ENCODE measurements at regions not wholly inside any gene's neighbourhood (a gene's known extent, or its start where the extent isn't known, plus 50 kb on each side); places are given as distances from the start of the nearest gene placed in this dataset.

- peak overlapping the region; percentile 100 for H3K27ac Mint-ChIP-seq
- Histone ChIP-seq H2AFZ (ENCODE audit: insufficient read depth, low read depth, low read length, poor library complexity, severe bottlenecking) (no peak overlapping the region), H3K4me2 (replicated peaks; ENCODE audit: extremely low read depth, low read length, poor library complexity, severe bottlenecking) (no peak overlapping the region), H3K4me1 (ENCODE audit: control insufficient read depth in 1 of 2, insufficient read depth in 2 of 2, low read length in 2 of 2) (peaks cover 70% of the 10 kb centered on the region in 2 donors), H4K20me1 (ENCODE audit: insufficient read depth, low read length) (no peaks in the 10 kb centered on the region), H3K4me3 (replicated peaks in 1 of 3; ENCODE audit: low read depth in 2 of 3, low read length in 3 of 3) (no peak overlapping the region), H3K27me3 (ENCODE audit: control insufficient read depth in 2 of 2, insufficient read depth in 2 of 2, low read length in 2 of 2) (no peaks in the 10 kb centered on the region), H3K79me2 (ENCODE audit: insufficient read depth, low read length) (no peaks in the 10 kb centered on the region), H3K9ac (ENCODE audit: insufficient read depth, low read length, poor library complexity, severe bottlenecking) (peak overlapping the region; percentile 92), H3K9me3 (replicated peaks in 1 of 2; ENCODE audit: control insufficient read depth in 1 of 2, insufficient read depth in 1 of 2, low read length in 2 of 2) (peaks cover 0 to 4% of the 10 kb centered on the region in 2 donors), H3K36me3 (replicated peaks in 1 of 2; ENCODE audit: control insufficient read depth in 1 of 2, insufficient read depth in 2 of 2, low read length in 2 of 2) (no peaks in the 10 kb centered on the region), H3K27ac (ENCODE audit: low read depth in 1 of 2, low read length in 2 of 2) (peak overlapping the region; percentile 100)
- intact Hi-C loops (cut with micrococcal nuclease) = loop anchor here in 1 of 2 donors (1.0 kb wide), 1 partner anchor 8 kb away; no protein-coding TSS in a partner anchor
- peaks cover 0 to 8% (median 4%) of the 10 kb centered on the region in 3 donors for H3K27me3 Mint-ChIP-seq (ENCODE audit: low read depth in 3 of 3)
- WGBS (ENCODE audit: insufficient coverage) = 100% methylated on average over 1 of the region's 4 CpGs
- peaks cover 86% of the 10 kb centered on the region for H3K4me1 Mint-ChIP-seq
- DNase-seq = peak; percentile 89 to 96 (median 93)
- TF ChIP-seq, protein P1, sequence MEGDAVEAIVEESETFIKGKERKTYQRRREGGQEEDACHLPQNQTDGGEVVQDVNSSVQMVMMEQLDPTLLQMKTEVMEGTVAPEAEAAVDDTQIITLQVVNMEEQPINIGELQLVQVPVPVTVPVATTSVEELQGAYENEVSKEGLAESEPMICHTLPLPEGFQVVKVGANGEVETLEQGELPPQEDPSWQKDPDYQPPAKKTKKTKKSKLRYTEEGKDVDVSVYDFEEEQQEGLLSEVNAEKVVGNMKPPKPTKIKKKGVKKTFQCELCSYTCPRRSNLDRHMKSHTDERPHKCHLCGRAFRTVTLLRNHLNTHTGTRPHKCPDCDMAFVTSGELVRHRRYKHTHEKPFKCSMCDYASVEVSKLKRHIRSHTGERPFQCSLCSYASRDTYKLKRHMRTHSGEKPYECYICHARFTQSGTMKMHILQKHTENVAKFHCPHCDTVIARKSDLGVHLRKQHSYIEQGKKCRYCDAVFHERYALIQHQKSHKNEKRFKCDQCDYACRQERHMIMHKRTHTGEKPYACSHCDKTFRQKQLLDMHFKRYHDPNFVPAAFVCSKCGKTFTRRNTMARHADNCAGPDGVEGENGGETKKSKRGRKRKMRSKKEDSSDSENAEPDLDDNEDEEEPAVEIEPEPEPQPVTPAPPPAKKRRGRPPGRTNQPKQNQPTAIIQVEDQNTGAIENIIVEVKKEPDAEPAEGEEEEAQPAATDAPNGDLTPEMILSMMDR (IDR thresholded peaks at IDR 0.05) = no peak
- peak overlapping the region in 1 of 2 donors; percentile 42 for H3K4me3 Mint-ChIP-seq
- H3K9me3 Mint-ChIP-seq = peaks cover 0 to 10% (median 3%) of the 10 kb centered on the region in 7 donors
- H3K36me3 Mint-ChIP-seq = peaks cover 12 to 23% of the 10 kb centered on the region in 2 donors
Observed at GRCh38 chr3:46090161-46090591, 62.9 kb upstream of the XCR1 start.

- no peaks in the 10 kb centered on the region for H3K79me2 ChIP-seq (ENCODE audit: insufficient read depth, low read length)
- Mint-ChIP-seq H3K27me3 (ENCODE audit: low read depth in 3 of 3) (peaks cover 0 to 8% (median 4%) of the 10 kb centered on the region in 3 donors), H3K27ac (peak overlapping the region; percentile 100), H3K9me3 (peaks cover 0 to 3% (median 0%) of the 10 kb centered on the region in 7 donors), H3K4me1 (peaks cover 79% of the 10 kb centered on the region), H3K36me3 (peaks cover 9 to 18% of the 10 kb centered on the region in 2 donors), H3K4me3 (peak overlapping the region; percentile 18 to 77)
- H2AFZ ChIP-seq (ENCODE audit: insufficient read depth, low read depth, low read length, poor library complexity, severe bottlenecking) = no peak overlapping the region
- 0% methylated on average over 3 of the region's 5 CpGs for WGBS (ENCODE audit: insufficient coverage)
- H3K4me2 ChIP-seq (replicated peaks; ENCODE audit: extremely low read depth, low read length, poor library complexity, severe bottlenecking) = peak overlapping the region; percentile 31
- H3K4me3 ChIP-seq (replicated peaks in 1 of 3; ENCODE audit: low read depth in 2 of 3, low read length in 3 of 3) = peak overlapping the region in 1 of 3 experiments; percentile 3
- intact Hi-C loops (cut with micrococcal nuclease) = loop anchor here (1.0 to 5.0 kb wide), 8 partner anchors 9 to 353 kb away; partner anchors contain the start of genes CCR1 (in 2 of the 2), CCR5 (in 1 of the 2), CCR5AS (in 1 of the 2) and CCRL2 (in 1 of the 2)
- no peaks in the 10 kb centered on the region for H3K9me3 ChIP-seq (replicated peaks in 1 of 2; ENCODE audit: control insufficient read depth in 1 of 2, insufficient read depth in 1 of 2, low read length in 2 of 2)
- peaks cover 62 to 63% of the 10 kb centered on the region in 2 donors for H3K4me1 ChIP-seq (ENCODE audit: control insufficient read depth in 1 of 2, insufficient read depth in 2 of 2, low read length in 2 of 2)
- TF ChIP-seq, protein P1 (IDR thresholded peaks at IDR 0.05) = no peak
- peak overlapping the region; percentile 100 for H3K27ac ChIP-seq (ENCODE audit: low read depth in 1 of 2, low read length in 2 of 2)
- H4K20me1 ChIP-seq (ENCODE audit: insufficient read depth, low read length) = no peaks in the 10 kb centered on the region
- H3K9ac ChIP-seq (ENCODE audit: insufficient read depth, low read length, poor library complexity, severe bottlenecking) = peak overlapping the region; percentile 92
- H3K27me3 ChIP-seq (ENCODE audit: control insufficient read depth in 2 of 2, insufficient read depth in 2 of 2, low read length in 2 of 2) = no peaks in the 10 kb centered on the region
- peak; percentile 99 to 100 (median 100) for DNase-seq
- no peaks in the 10 kb centered on the region for H3K36me3 ChIP-seq (replicated peaks in 1 of 2; ENCODE audit: control insufficient read depth in 1 of 2, insufficient read depth in 2 of 2, low read length in 2 of 2)
Observed at GRCh38 chr3:46089237-46090011, 62.1 kb upstream of the XCR1 start.

All from CD14-positive monocyte (primary cell).